ENCODE measurements at regions not wholly inside any gene's neighbourhood (a gene's known extent, or its start where the extent isn't known, plus 50 kb on each side); places are given as distances from the start of the nearest gene placed in this dataset.
"Not testable (repeated sequence)": the region's sequence is repeated elsewhere in the genome, so short reads cannot be mapped to it uniquely, and the experiment has no call there.

- no peak for DNase-seq (ENCODE audit: insufficient read length, low spot score)
- FAIRE-seq = no peak
- TF ChIP-seq POLR2A (IDR thresholded peaks at IDR 0.05; ENCODE audit: low read depth, low read length) = no peak
These were observed 789.3 kb downstream of the FRK start for GRCh38 chr6:115271434-115271833.

- no peak for FAIRE-seq
These were observed 789.7 kb downstream of the FRK start for GRCh38 chr6:115270953-115271352.

GRCh38 chr6:115241373-115241772 is 819.3 kb downstream of the FRK start:
- DNase-seq (ENCODE audit: insufficient read length, low spot score) (no peak), FAIRE-seq (no peak)
- TF ChIP-seq POLR2A (IDR thresholded peaks at IDR 0.05; ENCODE audit: low read depth, low read length) = no peak

More at GRCh38 chr6:115270953-115271352, 789.7 kb downstream of the FRK start:
- TF ChIP-seq POLR2A (IDR thresholded peaks at IDR 0.05; ENCODE audit: low read depth, low read length) = no peak
- no peak for DNase-seq (ENCODE audit: insufficient read length, low spot score)

GRCh38 chr6:115221198-115221597 is 839.5 kb downstream of the FRK start:
- DNase-seq (ENCODE audit: insufficient read length, low spot score) (no peak), FAIRE-seq (no peak)
- no peak for TF ChIP-seq POLR2A (IDR thresholded peaks at IDR 0.05; ENCODE audit: low read depth, low read length)

- FAIRE-seq = no peak
- DNase-seq (ENCODE audit: insufficient read length, low spot score) = no peak
These were observed 840.0 kb downstream of the FRK start for GRCh38 chr6:115220551-115221159.

GRCh38 chr6:115219645-115220044 is 841.0 kb downstream of the FRK start:
- no peak for TF ChIP-seq POLR2A (IDR thresholded peaks at IDR 0.05; ENCODE audit: low read depth, low read length)
- no peak for FAIRE-seq
- DNase-seq (ENCODE audit: insufficient read length, low spot score) = no peak

More at GRCh38 chr6:115220551-115221159, 840.0 kb downstream of the FRK start:
- TF ChIP-seq POLR2A (IDR thresholded peaks at IDR 0.05; ENCODE audit: low read depth, low read length) = no peak

- DNase-seq (ENCODE audit: insufficient read length, low spot score) (no peak), FAIRE-seq (no peak)
- TF ChIP-seq POLR2A (IDR thresholded peaks at IDR 0.05; ENCODE audit: low read depth, low read length) = no peak
These were observed 843.9 kb downstream of the FRK start for GRCh38 chr6:115216835-115217234.

- DNase-seq (ENCODE audit: insufficient read length, low spot score) (no peak), FAIRE-seq (no peak)
- TF ChIP-seq POLR2A (IDR thresholded peaks at IDR 0.05; ENCODE audit: low read depth, low read length) = no peak
These were observed 846.4 kb downstream of the FRK start for GRCh38 chr6:115214283-115214682.

- no peak for FAIRE-seq
- DNase-seq (ENCODE audit: insufficient read length, low spot score) = no peak
- TF ChIP-seq POLR2A (IDR thresholded peaks at IDR 0.05; ENCODE audit: low read depth, low read length) = no peak
These were observed 857.3 kb downstream of the FRK start for GRCh38 chr6:115203381-115203780.

GRCh38 chr6:115194981-115195638 is 852.3 kb upstream of the HS3ST5 start:
- DNase-seq (ENCODE audit: insufficient read length, low spot score) = no peak
- no peak for TF ChIP-seq POLR2A (IDR thresholded peaks at IDR 0.05; ENCODE audit: low read depth, low read length)
- FAIRE-seq = no peak

- no peak for DNase-seq (ENCODE audit: insufficient read length, low spot score)
- TF ChIP-seq POLR2A (IDR thresholded peaks at IDR 0.05; ENCODE audit: low read depth, low read length) = no peak
- no peak for FAIRE-seq
These were observed 849.2 kb upstream of the HS3ST5 start for GRCh38 chr6:115191989-115192388.

GRCh38 chr6:115190534-115190933 is 847.7 kb upstream of the HS3ST5 start:
- FAIRE-seq = no peak
- no peak for DNase-seq (ENCODE audit: insufficient read length, low spot score)
- TF ChIP-seq POLR2A (IDR thresholded peaks at IDR 0.05; ENCODE audit: low read depth, low read length) = no peak

GRCh38 chr6:115175456-115175855 is 832.6 kb upstream of the HS3ST5 start:
- not testable (repeated sequence) for DNase-seq (ENCODE audit: insufficient read length, low spot score); FAIRE-seq

GRCh38 chr6:115165912-115166311 is 823.1 kb upstream of the HS3ST5 start:
- FAIRE-seq; DNase-seq (ENCODE audit: insufficient read length, low spot score): not testable (repeated sequence)

- DNase-seq (ENCODE audit: insufficient read length, low spot score) (no peak), FAIRE-seq (no peak)
- no peak for TF ChIP-seq POLR2A (IDR thresholded peaks at IDR 0.05; ENCODE audit: low read depth, low read length)
These were observed 816.9 kb upstream of the HS3ST5 start for GRCh38 chr6:115159733-115160132.
